ENCODE measurements at regions not wholly inside any gene's neighbourhood (a gene's known extent, or its start where the extent isn't known, plus 50 kb on each side); places are given as distances from the start of the nearest gene placed in this dataset.

DNA sequence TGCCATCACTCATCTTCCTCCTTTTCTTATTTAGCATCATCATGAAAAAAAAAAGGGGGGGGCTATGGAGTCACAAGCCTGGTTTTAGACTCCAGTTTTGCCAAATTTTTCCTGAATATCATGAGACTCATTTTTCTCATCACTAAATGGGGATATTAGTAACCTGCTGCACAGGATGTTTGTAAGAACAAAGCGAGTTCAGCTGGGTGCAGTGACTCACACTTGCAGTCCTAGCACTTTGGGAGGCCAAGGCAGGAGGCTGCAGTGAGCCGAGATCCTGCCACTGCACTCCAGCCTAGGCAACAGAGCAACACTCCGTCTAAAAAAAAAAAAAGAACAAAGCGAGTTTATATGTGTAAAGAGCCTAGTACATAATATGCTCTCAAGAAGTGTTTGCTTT lies 82.8 kb downstream of the TFAP2A start:
- H3K79me2 ChIP-seq (ENCODE audit: low read length): no peaks in the 10 kb centered on the region
- H3K27me3 ChIP-seq (ENCODE audit: low read length): no peaks in the 10 kb centered on the region
- BruUV-seq (replicated peaks): no TSS peak
- ChIA-PET CTCF (no interaction called here), POLR2A (ENCODE audit: unreplicated experiment) (no interaction called here)
- H3K27ac ChIP-seq (ENCODE audit: low read length): no peak overlapping the region
- no peak overlapping the region for H3K4me3 ChIP-seq (ENCODE audit: low read length)
- H3K4me2 ChIP-seq (ENCODE audit: low read length): no peak overlapping the region
- no peaks in the 10 kb centered on the region for H3F3A ChIP-seq (ENCODE audit: low read length, unreplicated experiment)
- peak; percentile 35 for DNase-seq
- H3K9me3 ChIP-seq (ENCODE audit: low read length): no peaks in the 10 kb centered on the region
- no peaks in the 10 kb centered on the region for H4K20me1 ChIP-seq (ENCODE audit: low read length)
- no peak; the same call in 1 of the 2 replicates for ATAC-seq
- no peak overlapping the region for H2AFZ ChIP-seq (ENCODE audit: low read length)
- intact Hi-C loops (cut with micrococcal nuclease): no loop called here
- no peaks in the 10 kb centered on the region for H3K4me1 ChIP-seq (ENCODE audit: insufficient read depth, low read length)
- 0 out of 2 replicates have a peak, but pooled peaks cover 2% of the 10 kb centered on the region for H3K9me2 ChIP-seq (replicated peaks; ENCODE audit: low read length)
- no peaks in the 10 kb centered on the region for H3K36me3 ChIP-seq (ENCODE audit: low read depth, low read length)
- TF ChIP-seq EZH2phosphoT487 (IDR thresholded peaks at IDR 0.05; ENCODE audit: borderline replicate concordance, low read length): no peak
- TF ChIP-seq, protein P1, sequence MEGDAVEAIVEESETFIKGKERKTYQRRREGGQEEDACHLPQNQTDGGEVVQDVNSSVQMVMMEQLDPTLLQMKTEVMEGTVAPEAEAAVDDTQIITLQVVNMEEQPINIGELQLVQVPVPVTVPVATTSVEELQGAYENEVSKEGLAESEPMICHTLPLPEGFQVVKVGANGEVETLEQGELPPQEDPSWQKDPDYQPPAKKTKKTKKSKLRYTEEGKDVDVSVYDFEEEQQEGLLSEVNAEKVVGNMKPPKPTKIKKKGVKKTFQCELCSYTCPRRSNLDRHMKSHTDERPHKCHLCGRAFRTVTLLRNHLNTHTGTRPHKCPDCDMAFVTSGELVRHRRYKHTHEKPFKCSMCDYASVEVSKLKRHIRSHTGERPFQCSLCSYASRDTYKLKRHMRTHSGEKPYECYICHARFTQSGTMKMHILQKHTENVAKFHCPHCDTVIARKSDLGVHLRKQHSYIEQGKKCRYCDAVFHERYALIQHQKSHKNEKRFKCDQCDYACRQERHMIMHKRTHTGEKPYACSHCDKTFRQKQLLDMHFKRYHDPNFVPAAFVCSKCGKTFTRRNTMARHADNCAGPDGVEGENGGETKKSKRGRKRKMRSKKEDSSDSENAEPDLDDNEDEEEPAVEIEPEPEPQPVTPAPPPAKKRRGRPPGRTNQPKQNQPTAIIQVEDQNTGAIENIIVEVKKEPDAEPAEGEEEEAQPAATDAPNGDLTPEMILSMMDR (conservative IDR thresholded peaks at IDR 0.05; ENCODE audit: low read depth, low read length): no peak
- TF ChIP-seq EZH2 (IDR thresholded peaks at IDR 0.05; ENCODE audit: low read length, unreplicated experiment): no peak
- no peak overlapping the region for H3K9ac ChIP-seq (ENCODE audit: low read length)

DNA sequence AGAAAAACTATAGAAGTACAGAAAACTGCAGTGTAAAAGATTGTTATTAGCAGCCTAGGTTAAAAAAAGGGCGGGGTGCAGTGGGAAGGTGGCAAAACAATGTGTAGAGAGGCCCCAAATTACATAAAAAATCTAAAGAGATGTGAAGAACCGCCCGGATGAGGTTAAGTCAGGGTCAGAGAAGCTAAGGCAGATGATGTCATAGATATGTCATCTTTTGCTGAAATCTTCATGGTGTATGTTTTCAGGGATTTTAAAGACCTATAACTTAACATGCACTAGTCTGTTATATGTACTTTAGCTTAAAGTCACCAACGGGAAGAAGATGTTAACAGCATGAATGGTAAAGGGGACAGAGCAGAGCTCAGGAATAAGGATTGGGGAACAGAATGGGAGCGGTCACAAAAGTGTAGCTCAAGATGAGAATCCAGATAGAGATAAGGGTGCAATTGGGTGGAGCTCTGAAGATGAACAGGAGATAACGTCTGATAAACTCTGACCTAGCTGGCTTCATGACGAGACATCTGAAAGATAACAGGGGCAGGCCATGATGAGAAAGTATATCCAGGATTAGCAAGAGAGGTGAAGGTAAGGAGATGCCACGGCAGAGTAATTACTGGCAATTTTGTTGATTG lies 83.4 kb downstream of the TFAP2A start:
- Histone ChIP-seq H3K4me2 (ENCODE audit: low read length) (no peak overlapping the region), H3K4me3 (ENCODE audit: low read length) (no peak overlapping the region), H3K4me1 (ENCODE audit: insufficient read depth, low read length) (no peaks in the 10 kb centered on the region), H3K9me3 (ENCODE audit: low read length) (no peaks in the 10 kb centered on the region), H4K20me1 (ENCODE audit: low read length) (no peaks in the 10 kb centered on the region), H3K9ac (ENCODE audit: low read length) (no peak overlapping the region), H2AFZ (ENCODE audit: low read length) (no peak overlapping the region), H3K27me3 (ENCODE audit: low read length) (no peaks in the 10 kb centered on the region), H3K9me2 (replicated peaks; ENCODE audit: low read length) (0 out of 2 replicates have a peak, but pooled peaks cover 2% of the 10 kb centered on the region), H3K27ac (ENCODE audit: low read length) (no peak overlapping the region), H3F3A (ENCODE audit: low read length, unreplicated experiment) (no peaks in the 10 kb centered on the region), H3K79me2 (ENCODE audit: low read length) (no peaks in the 10 kb centered on the region), H3K36me3 (ENCODE audit: low read depth, low read length) (no peaks in the 10 kb centered on the region)
- CTCF ChIA-PET: no interaction called here
- ATAC-seq: no peak
- DNase-seq: no peak
- POLR2A ChIA-PET (ENCODE audit: unreplicated experiment): no interaction called here
- no TSS peak for BruUV-seq (replicated peaks)
- TF ChIP-seq, protein P1 (conservative IDR thresholded peaks at IDR 0.05; ENCODE audit: low read depth, low read length): no peak
- intact Hi-C loops (cut with micrococcal nuclease): no loop called here

GRCh38 chr6:10330515-10330914 lies 84.4 kb downstream of the TFAP2A start:
- Histone ChIP-seq H3K4me1 (ENCODE audit: insufficient read depth, low read length) (no peaks in the 10 kb centered on the region), H2AFZ (ENCODE audit: low read length) (no peak overlapping the region), H3K79me2 (ENCODE audit: low read length) (no peaks in the 10 kb centered on the region), H3K4me2 (ENCODE audit: low read length) (no peak overlapping the region), H3K27me3 (ENCODE audit: low read length) (no peaks in the 10 kb centered on the region), H3K9me2 (replicated peaks; ENCODE audit: low read length) (0 out of 2 replicates have a peak, but pooled peaks cover 1% of the 10 kb centered on the region), H3K9me3 (ENCODE audit: low read length) (no peaks in the 10 kb centered on the region), H3K27ac (ENCODE audit: low read length) (no peak overlapping the region), H3K36me3 (ENCODE audit: low read depth, low read length) (no peaks in the 10 kb centered on the region), H4K20me1 (ENCODE audit: low read length) (no peaks in the 10 kb centered on the region), H3K4me3 (ENCODE audit: low read length) (no peak overlapping the region), H3F3A (ENCODE audit: low read length, unreplicated experiment) (no peaks in the 10 kb centered on the region), H3K9ac (ENCODE audit: low read length) (no peak overlapping the region)
- intact Hi-C loops (cut with micrococcal nuclease): no loop called here
- DNase-seq (no peak), ATAC-seq (no peak)
- no TSS peak for BruUV-seq (replicated peaks)
- TF ChIP-seq, protein P1 (conservative IDR thresholded peaks at IDR 0.05; ENCODE audit: low read depth, low read length): no peak
- CTCF ChIA-PET: no interaction called here
- POLR2A ChIA-PET (ENCODE audit: unreplicated experiment): no interaction called here

All from PC-3 (cell line).